NCI-H2107 treated with DMSO at 0.1 percent for 48 hours (cell line): ENCODE measurements at regions not wholly inside any gene's neighbourhood (a gene's known extent, or its start where the extent isn't known, plus 50 kb on each side); places are given as distances from the start of the nearest gene placed in this dataset.

Experiments
- DNase-seq: peaks from one replicate; lab custom pipeline; 2025; ENCODE audit not compliant: unreplicated experiment; lab: John Stamatoyannopoulos, UW

DNA sequence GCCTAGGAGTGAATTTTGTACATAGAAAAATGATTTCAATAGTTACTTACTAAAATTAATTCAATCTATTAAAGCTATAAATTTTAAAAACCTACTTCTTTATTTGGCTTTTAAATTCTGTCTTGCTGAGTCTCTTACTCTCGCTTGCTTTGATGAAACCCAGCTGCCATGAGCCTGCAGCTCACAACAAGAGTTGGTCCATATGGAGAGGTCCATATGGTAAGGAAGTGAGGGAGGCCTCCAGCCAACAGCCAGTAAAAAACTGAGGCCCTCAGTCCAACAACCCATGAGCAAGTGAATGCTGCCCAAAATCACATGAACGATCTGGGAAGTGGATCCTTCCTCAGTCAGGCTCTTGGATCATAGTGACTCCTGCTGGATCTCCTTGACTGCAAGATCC is 89.9 kb upstream of the CXADR start:
- DNase-seq = no peak

DNA sequence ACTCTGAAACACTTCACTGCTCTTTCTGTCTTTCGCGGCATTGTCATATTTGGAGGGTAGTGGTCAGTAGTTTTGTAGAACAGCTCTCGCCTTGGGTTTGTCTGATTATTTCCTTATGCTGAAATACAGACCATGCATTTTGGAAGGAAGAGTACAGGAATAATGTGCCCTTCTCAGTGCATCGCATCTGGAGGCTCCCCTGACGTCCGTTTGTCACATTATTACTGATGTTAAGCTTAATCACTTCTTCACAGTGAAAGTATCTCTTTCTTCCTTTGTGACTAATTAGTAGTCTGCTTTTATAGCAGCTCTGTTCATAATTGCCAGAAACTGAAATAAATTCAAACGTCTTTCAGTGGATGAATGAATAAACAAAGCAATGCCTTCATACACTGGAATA is 85.7 kb upstream of the CXADR start:
- DNase-seq = no peak

- no peak for DNase-seq
Observed at GRCh38 chr21:17427831-17428483, 84.9 kb upstream of the CXADR start.

DNA sequence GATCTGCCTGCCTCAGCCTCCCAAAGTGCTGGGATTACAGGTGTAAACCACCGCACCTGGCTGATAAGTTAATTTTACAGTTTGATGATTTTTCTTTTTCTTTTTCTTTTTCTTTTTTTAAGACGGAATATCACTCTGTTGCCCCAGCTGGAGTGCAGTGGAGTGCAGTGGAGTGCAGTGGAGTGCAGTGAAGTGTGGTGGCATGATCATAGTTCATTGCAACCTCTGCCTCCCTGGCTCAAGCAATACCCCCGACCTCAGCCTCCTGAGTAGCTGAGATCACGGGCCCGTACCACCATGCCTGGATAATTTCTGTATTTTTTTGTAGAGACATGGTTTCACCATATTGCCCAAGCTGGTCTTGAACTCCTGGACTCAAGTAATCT is 84.4 kb upstream of the CXADR start:
- no peak for DNase-seq

DNA sequence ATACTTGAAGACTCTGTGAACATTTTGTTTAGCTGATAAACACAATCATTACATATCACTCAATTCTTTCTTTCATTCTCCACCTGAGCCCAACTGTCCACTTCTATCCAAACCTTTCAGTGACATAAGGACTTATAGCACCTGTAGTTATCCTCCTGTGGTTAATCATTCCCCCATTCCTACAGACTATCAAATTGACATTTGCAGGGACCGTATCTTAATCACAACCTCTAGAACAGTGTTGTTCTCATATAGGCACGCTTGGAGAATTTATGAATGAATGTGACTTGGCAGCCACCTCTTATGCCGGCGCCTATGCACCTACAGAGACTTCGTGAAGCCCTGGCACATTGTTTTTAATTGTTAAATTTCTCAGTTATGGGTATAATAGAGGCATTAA is 83.9 kb upstream of the CXADR start:
- no peak for DNase-seq

GRCh38 chr21:17429936-17430335 is 82.9 kb upstream of the CXADR start:
- no peak for DNase-seq

- DNase-seq = no peak
Observed at GRCh38 chr21:17432732-17433057, 80.1 kb upstream of the CXADR start.

GRCh38 chr21:17433730-17434129 is 79.1 kb upstream of the CXADR start:
- no peak for DNase-seq

DNA sequence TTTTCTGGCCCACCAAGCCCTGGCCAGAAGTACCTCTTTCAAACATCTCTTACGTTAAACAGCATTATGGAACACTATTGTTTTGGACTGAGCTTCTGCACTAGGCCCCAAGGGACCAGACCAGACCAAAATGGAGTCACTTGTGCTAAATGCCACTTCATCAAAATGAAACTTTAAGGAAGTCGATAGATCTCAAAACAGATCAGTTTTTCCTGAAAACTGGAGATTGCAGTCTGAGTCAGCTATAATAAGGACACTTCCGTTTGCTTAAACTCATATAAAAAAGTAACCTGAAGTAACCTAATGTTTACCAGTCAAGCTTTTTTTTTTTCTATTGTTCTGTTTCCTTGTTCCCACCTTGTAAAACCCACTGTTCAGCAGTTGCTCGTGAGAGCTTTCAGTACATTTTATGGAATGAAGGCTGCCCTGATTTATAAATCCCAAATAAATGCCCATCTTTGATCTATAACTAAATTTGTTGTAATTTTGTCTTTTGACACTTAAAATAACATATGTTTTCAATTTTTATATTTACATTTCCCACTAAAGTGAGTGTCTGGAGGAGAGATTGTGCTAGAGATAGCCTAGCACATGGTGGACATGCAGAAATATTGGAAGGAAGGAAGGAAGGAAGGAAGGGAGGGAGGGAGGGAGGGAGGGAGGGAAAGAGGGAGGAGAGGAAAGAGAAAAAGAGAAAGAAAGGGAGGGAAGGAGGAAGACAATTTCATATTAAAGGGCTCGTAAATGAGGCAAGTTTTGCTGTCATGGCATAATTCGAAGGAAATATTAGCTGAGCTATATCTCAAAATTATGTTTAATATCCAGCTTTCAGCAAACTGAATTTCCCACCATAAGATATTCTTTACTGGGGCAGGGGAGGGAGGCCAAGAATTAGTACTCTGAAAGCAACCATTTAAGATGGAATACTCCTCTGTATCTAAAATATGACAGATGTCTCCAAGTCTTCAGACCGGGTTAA is 77.0 kb upstream of the CXADR start:
- no peak for DNase-seq

- DNase-seq = no peak
Observed at GRCh38 chr21:17436626-17437111, 76.2 kb upstream of the CXADR start.

GRCh38 chr21:17438635-17439034 is 74.2 kb upstream of the CXADR start:
- DNase-seq = peak; percentile 93

DNA sequence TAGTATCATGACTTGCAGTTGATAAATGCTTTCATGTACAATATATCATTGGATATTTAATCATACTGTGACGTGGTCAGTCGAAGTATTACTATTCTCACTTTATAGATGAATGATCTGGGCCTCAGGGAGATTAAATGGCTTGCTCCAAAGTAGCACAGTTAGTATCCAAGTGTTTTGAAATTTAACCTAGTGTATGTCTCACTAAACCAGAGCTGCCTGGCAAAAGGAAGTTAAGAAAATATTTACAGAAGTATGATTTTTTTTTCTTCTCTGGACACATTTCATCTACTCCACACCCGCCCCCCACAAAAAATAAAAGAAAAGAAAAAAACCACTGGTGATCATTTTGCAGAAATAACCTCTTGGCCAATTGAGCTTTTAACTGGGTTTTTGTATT is 71.9 kb upstream of the CXADR start:
- no peak for DNase-seq

GRCh38 chr21:17441370-17441769 is 71.5 kb upstream of the CXADR start:
- peak; percentile 96 for DNase-seq

- DNase-seq = no peak
Observed at GRCh38 chr21:17442165-17442564, 70.7 kb upstream of the CXADR start.

GRCh38 chr21:17444828-17445227 is 68.0 kb upstream of the CXADR start:
- no peak for DNase-seq

DNA sequence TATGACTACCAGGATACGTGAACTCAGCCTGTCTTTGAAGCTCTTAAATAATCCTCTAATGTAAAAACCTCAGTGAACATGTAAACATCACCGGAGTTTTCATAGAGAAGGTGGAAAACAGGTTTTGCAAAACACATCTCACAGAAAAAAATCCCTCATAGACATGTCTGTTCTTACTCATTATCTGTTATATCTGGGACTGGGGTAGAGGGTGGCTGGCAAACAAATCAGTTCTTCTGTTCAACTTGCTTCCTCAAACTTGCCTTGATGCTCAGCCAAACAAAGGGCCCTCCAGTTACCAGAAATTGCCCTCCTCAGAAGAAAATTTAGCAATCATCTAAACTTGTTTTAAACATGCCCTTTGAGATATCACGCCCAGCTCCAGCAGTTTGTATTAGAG is 66.1 kb upstream of the CXADR start:
- no peak for DNase-seq

GRCh38 chr21:17449701-17450100 is 63.1 kb upstream of the CXADR start:
- no peak for DNase-seq

- DNase-seq = no peak
Observed at GRCh38 chr21:17451364-17451891, 61.4 kb upstream of the CXADR start.

DNA sequence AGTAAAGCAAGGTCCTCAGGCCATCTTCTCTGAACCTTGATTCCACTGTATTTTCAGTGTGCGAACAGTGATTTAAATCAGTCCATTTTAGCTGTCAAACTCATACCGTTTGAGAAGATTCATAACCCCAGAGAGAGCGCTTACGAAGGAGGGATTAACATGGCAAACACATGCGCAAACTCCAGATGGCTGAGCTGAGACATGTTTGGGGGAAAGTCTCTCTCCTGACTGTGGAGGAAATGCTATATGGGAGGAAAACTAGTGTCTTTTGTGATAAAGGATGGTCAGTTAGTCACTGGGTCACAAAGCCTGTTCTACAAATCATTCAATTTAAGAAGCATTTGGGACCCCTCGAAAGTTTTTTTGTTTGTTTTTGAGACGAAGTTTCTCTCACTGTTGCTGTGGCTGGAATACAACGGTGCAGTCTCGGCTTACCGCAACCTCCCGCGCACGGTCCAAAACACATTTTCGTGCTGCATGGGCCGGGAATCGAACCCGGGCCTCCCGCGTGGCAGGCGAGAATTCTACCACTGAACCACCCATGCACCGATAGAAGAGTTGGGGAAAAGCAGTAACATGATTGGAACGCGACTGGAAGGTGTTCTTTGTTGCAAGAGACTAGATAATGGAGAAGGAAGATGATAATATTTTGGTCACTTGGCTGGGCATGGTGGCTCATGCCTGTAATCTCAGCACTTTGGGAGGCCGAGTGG is 58.4 kb upstream of the CXADR start:
- no peak for DNase-seq

DNA sequence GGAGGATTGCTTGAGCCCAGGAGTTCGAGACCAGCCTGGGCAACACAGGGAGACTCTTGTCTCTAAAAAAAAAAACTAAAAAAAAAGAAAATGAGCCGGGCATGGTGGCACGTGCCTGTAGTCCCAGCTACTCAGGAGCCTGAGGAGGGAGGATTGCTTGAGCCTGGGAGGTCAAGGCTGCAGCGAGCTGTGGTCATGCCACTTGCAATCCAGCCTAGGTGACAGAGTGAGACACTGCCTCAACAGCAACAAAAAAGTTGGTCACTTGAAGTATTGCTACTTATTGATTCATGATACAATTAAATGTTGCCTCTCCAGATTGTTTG is 57.9 kb upstream of the CXADR start:
- DNase-seq = no peak

- DNase-seq = no peak
Observed at GRCh38 chr21:17455451-17455850, 57.4 kb upstream of the CXADR start.

DNA sequence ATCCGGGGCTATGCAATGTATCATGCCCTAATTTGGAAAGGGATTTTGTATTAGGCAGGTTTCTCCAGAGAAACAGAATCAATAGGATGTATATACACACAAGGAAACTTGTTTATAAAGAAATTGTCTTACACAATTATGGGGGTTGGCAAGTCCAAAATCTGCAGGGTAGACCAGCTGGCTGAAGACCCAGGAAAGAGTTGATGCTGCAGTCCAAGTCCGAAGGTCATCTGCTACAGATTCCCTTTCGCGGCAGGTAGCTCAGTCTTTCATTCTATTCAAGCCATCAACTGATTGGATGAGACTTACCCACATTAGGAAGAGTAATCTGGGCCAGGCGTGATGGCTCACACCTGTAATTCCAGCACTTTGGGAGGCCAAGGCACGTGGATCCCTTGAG is 54.6 kb upstream of the CXADR start:
- DNase-seq = no peak
